ENCODE measurements at regions not wholly inside any gene's neighbourhood (a gene's known extent, or its start where the extent isn't known, plus 50 kb on each side); places are given as distances from the start of the nearest gene placed in this dataset.

DNA sequence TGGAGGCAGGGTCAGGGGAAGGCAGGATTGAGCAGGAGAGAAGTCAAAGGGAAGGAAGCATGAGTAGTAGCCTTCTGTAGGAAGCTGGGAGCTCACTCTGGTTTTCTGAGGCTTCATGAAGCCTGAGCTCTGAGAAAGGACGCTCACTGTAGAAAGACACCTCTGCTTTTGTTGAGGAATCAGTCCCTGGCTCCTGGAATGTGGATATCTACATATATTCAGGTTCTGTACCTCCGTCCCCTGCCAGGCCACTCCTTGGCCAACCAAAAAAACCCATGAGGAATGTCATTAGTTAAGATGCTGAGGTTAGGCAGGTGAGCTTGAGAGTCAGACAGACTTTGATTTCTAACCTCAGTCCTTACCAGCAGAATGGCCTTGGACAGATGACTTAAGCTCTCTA, 283.5 kb upstream of the HABP2 start:
- no peak for TF ChIP-seq POLR2A (IDR thresholded peaks at IDR 0.05; ENCODE audit: low read depth)
- TF ChIP-seq, protein P1, sequence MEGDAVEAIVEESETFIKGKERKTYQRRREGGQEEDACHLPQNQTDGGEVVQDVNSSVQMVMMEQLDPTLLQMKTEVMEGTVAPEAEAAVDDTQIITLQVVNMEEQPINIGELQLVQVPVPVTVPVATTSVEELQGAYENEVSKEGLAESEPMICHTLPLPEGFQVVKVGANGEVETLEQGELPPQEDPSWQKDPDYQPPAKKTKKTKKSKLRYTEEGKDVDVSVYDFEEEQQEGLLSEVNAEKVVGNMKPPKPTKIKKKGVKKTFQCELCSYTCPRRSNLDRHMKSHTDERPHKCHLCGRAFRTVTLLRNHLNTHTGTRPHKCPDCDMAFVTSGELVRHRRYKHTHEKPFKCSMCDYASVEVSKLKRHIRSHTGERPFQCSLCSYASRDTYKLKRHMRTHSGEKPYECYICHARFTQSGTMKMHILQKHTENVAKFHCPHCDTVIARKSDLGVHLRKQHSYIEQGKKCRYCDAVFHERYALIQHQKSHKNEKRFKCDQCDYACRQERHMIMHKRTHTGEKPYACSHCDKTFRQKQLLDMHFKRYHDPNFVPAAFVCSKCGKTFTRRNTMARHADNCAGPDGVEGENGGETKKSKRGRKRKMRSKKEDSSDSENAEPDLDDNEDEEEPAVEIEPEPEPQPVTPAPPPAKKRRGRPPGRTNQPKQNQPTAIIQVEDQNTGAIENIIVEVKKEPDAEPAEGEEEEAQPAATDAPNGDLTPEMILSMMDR (IDR thresholded peaks at IDR 0.05), result no peak
- TF ChIP-seq POLR2AphosphoS5 (IDR thresholded peaks at IDR 0.05), result no peak

Data from esophagus muscularis mucosa (tissue), 3 donors.